ENCODE measurements at regions not wholly inside any gene's neighbourhood (a gene's known extent, or its start where the extent isn't known, plus 50 kb on each side); places are given as distances from the start of the nearest gene placed in this dataset.
A peak's percentile ranks its signal among the peaks of the same experiment; 100 is the strongest.

DNA sequence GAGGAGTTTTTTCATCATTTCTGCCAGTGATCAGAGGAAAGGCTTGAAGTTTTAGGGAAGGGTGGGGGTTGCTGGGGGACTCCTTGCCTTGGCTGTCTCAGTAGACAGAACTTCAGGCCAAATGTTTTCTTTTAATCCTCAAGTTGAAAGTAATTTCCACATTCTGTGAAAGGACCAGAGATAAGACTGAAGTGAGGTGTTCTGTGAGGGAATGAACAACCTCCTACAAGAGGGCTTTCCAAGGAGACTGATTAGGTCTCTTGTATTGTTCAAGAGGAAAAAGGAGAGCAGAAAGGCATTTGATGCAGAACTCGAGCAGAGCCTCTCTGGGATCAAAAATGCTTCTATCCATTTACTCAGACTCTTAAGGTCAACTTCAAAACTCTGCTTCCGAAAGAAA, 282.1 kb upstream of the ATP10B start:
- no peak for DNase-seq (ENCODE audit: low spot score)

DNA sequence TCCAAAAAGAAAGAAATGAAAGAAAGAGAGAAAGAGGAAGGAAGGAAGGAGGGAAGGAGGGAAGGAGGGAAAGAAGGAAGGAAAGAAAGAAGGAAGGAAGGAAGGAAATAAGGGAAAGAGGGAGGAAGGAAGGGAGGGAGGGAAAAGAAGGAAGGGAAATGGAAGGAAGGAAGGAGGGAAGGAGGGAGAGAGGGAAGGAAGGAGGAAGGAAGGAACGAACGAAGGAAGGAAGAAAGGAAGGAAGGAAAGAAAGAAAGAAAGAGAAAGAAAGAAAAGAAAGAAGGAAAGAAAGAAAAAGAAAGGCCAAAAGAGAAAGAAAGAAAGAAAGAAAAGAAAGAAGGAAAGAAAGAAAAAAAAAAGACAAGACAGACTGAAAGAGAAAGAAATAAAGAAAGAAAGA, 263.9 kb upstream of the ATP10B start:
- no peak for DNase-seq (ENCODE audit: low spot score)

DNA sequence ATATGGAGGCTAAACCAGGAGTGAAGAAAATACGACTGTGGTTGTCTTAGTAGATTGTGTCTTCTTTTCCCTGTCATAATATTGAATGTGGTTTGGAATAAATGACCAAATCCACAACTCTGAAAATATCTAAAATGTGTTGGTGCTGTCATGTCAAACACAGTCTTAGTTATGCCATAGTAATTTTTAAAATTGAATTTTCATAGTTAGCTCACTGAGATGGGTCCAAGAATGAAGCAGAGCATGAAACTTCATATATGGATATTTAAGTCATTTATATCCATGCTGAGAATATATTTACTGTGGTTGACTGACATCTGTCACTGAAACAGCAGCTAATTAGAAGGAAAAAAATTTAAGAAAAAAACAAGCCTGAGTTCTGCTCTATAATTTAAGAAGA, 260.4 kb upstream of the ATP10B start:
- no peak for DNase-seq (ENCODE audit: low spot score)

DNA sequence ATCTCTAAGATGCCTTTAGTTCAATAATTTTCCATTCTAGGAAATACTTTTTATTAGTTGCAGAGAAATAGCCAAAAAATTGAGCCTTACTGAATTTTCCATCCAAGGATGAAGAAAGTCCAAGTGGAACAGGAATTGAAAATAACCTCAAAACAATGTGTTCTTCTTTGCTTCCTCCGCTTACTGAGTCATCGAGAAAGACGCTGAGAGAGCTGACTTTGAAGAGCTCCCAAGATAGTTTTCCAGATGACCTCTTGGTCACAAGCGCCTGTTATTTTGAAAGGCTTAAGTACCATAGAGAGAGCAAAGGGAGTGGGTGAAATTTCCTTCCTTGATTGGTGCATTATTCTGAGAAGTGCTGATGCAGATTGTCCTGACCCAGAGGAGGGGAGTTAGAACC, 253.5 kb upstream of the ATP10B start:
- DNase-seq (ENCODE audit: low spot score): peak; percentile 62

DNA sequence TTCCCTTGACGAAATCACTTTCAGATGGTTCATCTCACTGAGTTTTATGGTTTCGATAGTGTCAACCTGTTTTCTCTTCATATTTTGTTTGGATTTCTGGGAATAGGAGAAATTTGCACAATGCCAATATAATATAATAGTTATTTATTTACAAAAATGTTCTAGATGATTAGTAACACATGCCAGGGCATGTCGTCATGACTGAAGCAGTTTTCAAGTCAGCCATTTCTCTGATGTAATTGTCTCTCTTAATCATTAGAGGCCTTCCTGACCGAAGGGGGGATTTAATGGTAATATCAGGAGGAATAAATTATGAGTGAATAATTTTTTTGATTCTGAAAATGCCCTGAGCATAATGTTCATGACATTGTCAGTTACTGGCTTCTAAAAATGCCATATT, 246.5 kb upstream of the ATP10B start:
- no peak for DNase-seq (ENCODE audit: low spot score)

DNA sequence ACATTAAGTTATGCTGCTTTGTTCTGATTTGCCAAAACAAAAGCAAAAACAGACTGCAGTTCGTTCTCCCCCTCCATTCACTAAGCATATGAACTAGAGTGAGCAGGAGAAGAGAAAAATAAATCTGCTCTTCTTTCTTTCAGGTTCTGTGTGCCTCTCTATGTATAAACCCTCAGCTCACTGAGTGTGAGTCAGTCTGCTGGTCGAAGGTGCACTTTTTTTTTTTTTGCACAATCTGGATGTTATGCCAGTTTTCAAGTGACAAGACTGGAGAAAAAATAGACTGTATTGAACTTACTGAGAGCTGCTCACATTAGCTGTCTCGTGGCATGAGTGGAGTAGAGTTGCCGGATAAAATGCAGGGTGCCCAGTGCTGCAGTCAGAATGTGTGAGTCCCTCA, 244.6 kb upstream of the ATP10B start:
- peak; percentile 3 for DNase-seq (ENCODE audit: low spot score)

DNA sequence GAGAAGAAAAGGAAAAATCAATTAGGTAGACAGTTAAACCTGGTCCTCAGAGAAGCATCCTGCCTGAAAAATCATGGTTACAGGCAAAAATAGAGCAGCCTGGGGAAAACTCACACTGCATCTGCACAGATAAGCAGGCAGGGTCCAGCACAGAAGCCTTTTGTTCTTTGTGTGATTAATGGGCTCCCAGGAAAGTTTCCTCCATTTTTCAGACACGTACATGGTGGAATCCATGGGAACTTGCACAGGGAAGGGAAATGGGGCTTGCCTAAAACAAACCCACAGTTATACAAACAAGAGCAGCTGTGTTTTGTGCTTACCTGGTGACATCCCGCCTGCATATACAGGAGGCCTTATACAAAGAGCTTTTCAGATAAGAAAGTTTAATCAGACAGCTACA, 243.9 kb upstream of the ATP10B start:
- no peak for DNase-seq (ENCODE audit: low spot score)

DNA sequence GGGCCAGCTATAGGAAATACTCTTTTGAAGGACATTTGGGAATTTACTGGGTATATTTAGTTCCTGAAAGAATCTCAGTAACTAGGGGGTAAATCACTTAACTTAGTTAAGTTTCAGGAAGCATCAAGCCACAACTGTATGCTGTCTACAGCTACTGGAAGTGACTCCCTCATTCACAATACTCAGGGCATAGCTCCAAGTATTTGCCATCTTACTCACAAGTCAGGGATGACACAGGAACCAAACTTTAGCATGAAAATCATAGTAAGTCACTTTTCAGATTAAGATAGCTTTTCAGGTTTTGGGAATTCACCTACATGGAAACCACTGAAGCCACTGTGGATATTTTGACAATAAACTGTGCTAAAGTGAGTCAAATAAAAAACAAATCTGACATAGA, 242.4 kb upstream of the ATP10B start:
- DNase-seq (ENCODE audit: low spot score): no peak

DNA sequence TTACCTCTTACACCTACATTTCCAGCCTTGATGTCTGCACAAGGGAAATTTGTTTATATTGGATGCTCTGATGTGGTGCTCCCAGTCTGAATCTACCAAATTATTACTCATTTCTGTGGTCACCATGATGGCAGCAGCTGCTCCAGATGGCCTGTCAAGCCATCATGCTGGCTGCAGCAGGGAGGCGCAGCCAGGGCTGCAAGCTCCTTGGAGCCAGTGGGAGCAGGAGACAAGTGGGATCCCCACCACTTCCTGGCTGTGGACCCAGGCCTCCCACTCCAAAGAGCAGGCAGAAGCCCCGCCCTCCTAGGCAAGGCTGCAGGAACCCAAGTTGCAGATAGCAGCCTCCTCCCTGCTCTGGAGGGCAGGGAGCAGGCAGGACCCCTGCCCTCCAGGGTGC, 241.1 kb upstream of the ATP10B start:
- DNase-seq (ENCODE audit: low spot score): no peak

DNA sequence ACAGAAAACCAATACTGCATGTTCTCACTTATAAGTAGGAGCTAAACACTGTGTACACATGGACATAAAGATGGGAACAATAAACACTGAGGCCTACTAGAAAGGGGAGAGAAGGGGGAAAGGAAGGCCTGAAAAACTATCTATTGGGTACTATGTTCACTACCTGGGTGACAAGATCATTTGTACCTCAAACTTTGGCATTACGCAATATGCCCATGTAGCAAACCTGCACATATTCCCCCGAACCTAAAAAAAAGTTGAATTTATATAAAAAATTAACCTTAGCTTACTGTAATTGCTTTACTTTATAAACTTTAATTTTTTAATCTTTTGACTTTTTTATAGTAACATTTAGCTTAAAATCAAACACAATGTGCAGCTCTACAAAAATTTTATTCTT, 237.6 kb upstream of the ATP10B start:
- DNase-seq (ENCODE audit: low spot score): no peak

DNA sequence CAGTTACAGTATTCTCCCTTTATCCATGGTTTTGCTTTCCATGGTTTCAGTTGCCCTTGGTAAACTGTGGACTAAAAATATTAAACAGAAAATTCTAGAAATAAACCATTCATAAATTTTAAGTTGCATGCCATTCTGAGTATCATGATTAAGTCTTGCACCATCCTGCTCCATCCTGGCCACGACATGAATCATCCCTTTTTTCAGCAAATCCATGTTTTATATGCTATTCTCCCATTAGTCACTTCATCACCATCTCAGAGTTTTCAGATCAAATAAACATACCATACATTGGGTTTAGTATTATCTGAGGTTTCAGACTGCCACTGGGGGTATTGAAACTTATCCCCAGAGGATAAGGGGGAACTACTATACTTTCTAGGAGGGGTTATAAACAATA, 234.4 kb upstream of the ATP10B start:
- no peak for DNase-seq (ENCODE audit: low spot score)

DNA sequence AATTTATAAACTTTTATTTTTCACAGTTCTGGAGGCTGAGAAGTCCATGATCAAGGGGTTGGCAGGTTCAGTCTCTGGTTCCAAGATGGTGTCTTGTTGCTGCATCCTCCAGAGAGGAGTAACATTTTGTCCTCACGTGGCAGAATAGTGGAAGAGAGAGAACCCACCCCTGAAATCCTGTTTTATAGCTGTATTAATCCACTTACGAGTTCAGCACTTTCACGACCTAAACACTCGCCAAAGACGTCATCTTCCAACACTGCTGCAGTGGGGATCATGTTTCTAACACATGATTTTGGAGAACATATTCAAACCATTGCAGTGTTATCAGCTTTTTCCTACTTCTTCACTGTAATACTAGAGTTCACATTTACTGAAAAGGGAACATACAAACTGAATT, 233.0 kb upstream of the ATP10B start:
- no peak for DNase-seq (ENCODE audit: low spot score)

DNA sequence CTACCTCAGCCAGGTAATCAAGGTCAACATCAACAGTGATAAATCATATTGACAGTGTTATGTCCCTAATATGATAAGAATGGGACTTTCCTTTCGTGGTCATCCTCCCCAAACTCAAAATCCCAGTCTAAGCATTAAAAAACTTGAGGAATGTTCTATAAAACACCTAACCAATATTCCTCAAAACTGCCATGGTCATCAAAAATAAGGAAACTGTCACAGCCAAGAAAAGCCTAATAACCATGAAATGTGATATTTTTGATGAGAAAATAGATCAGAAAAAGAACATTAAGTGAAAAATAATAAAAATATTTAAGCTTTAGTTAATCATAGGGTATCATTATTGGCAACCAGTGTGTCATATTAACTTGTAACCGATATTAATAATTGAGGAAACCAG, 232.1 kb upstream of the ATP10B start:
- DNase-seq (ENCODE audit: low spot score): no peak

DNA sequence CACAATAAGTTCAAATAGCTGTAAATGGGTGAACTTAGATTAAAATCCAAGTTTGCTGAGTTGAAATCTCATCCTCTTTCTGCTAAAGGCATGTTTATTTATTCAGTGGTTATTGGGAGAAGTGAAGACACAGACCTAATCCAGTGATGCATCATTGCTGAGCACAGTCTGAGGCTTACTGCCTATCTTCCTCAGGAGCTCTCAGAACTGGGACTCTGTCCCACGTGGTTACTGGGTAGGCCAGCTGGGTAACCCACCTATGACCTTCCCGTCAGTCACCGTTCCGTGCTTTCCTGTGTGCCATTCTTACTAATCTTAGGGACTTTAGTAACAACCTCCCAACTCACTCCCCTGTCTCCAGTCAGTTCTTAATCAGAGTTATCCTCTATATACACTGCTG, 226.8 kb upstream of the ATP10B start:
- no peak for DNase-seq (ENCODE audit: low spot score)

DNA sequence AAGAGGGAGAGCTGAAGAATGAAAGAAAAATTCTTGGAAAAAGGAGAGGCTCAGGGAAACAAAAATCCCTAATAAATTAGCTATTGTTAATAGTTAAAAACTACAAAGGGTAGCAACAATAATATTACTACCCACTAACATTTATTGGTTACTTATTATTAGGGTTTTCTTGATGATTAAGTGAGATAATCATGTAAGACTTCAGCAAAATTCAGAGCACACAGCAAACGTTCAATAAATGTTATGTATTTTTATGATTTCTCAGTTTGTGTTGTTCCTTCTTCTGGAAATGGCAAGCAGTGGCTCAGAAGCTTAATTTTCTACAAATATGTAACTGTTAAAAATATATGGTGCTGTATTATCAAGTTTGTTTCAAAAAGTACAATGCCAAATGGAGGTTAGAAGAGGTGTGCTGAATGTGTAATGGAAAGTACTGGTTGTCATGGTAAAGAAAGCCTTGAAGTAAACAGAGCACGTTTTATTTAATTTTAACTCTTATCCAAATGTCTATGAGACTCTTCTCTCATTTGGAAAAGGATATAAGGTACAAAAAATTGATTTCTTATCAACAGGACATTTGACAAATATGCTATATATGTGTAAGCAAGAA, 226.0 kb upstream of the ATP10B start:
- no peak for DNase-seq (ENCODE audit: low spot score)

DNA sequence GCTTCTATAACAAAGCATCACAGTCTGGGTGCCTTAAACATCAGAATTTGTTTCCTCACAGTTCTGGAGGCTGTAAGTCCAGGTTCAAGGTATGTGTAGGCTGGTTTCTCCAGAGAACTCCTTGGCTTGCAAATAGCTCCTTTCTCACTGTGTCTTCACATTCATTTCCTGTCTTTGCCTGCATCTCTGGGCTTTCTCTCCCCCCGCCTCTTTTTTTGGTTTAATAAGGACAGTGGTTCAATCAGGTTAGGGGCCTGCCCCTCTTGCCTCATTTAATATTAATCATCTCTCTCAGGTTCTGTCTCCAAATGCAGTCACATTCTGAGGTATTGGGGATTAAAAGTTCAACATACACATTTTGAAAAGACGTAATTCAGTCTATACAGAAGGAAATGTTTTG, 225.5 kb upstream of the ATP10B start:
- DNase-seq (ENCODE audit: low spot score): no peak

DNA sequence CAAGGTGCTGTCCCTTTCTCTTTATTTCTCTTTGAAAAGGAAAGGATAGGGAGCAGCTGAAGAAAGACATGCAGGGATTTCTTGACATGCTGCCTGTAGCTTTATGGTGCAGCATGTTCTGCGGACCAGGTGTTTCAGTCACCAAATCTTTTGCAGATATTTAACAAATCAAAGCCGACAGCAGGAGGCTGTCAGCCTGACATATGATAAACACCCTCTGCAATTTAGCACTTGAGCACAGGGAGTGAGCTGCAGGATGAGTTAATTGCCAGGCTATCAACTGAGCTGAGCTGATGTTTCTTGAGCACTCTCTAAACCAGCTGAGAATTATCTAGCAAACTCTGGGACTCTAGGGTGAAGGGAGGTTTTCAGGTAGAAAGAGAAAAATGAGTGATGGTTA, 212.8 kb upstream of the ATP10B start:
- peak; percentile 21 for DNase-seq (ENCODE audit: low spot score)

DNA sequence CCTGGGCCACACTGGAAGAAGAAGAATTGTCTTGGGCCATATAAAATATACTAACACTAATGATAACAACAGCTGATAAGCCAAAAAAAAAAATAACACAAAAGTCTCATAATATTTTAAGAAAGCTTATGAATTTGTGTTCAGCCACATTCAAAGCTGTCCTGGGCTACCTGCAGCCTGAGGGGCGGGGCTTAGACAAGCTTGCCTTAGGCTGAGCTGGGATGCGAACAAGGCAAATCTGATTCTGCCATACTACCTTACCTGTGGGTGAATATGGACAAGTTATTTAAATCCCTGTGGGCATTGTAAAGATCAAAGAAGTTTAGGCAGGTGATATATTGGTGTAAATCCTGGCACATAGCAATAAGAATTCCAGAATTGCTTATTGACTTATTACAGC, 212.3 kb upstream of the ATP10B start:
- DNase-seq (ENCODE audit: low spot score): no peak

DNA sequence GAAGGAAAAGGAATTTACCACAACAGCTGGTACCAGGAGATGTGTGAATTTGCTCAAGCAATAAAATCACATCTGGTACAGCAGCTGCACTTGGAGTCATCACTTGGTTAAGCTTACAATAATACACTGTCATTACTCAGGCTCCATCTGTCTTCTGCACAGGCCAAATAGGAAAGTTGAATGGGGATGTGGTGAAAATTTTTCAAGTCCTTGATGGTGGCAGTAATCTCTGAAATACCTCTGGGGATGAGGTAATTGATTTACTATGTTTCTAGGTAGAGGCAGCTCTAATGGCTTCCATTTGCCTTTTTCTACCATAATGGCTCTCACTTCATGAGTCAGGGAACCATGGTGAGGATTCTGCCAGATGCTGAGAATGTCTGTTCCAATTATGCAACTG, 206.8 kb upstream of the ATP10B start:
- no peak for DNase-seq (ENCODE audit: low spot score)

DNA sequence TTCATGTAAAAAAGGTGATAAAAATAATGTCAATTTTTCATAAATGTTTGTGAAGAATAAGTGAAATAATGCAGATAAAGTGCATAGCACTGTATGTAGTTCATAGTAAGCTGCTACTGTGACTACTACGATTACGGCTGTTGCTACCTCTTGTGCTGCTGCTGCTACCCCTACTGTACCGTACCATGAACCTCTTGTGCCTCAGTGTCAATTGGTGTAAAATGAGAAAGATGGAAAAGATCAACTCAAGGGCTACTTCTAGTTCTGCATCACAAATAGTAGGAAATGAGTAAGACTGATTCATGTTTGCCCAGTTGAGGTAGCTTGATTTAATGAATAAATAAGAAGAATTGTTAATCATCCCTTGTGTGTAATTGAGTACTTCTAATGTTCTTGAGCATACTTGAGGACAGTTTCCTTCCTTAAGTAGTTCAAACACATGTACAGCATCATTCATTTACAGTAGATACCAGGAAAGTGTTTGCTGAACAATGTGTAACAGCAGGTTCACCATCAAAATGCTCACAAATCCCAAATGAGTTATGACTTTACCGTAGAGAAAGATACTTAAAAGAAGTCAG, 200.0 kb upstream of the ATP10B start:
- DNase-seq (ENCODE audit: low spot score): no peak

DNA sequence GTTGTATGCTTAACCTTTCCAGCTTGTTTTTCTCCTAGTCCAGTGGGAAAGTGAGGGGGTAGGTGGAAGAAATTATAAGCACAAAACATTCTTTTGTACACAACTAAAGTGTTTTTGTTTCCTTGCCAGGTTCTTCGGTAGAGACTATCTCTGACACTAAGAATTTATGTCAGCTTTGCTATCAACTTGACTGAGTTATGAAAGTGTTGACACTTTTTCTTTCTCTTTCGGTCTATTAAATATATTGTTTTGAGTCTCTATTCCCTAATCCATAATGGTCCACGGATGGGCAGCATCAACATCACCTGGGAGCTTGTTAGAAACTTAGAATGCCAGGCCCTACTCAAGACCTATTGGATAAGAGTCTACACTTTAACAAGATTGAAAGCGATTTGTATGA, 195.0 kb upstream of the ATP10B start:
- no peak for DNase-seq (ENCODE audit: low spot score)

DNA sequence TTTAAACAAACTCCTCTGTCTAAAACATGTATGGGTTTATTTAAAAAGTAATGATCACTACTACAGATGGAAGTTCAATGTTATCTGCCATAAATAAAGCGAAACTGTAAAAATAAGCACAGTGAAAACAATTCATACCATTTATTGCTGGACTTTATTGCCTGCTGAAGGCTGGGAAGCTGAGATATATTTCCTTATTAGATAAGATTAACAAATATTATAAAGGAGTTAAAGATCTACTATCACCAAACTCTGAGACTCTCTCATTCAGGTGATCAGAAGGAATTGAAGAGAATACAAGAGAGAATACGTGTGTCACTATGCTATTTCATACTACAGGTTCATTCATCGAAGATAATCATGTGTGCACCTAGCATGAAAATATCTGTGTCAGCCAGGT, 190.9 kb upstream of the ATP10B start:
- DNase-seq (ENCODE audit: low spot score): no peak

DNA sequence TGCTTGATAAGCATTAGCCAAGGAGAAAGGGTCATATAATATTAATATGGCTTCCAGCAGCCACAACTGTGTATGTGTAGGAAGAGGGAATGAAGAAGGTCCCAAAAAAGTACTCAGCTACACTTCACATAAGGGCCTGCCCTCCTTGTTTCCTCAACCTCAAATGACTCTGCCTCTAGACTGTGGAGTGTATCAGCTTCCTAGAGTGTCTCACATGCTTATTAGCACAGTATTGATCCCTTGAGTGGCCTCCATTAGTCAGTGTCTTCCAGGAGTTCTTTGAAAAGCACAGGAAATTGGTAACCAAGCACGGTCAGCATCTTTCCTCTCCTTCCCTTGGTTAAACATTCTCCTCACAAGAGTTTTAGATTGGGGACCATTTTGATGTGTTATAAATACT, 190.4 kb upstream of the ATP10B start:
- no peak for DNase-seq (ENCODE audit: low spot score)

DNA sequence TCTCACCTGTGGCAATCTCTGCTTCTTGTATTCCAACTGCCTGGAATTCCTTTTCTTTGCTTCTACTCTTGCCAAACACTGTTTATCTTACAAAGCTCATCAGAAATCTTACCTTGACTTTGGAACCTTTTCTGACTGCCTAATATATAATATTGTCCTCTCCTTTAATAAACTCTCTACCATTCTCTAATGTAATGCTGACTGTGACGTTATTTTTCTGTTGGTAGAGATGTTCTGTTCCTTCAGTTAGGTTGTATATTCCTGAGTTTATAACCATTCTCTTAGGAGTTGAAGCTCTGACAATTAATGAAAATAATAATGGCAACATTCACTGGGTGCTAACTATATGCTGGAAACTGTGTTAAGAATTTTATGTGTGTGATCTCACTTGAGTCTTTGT, 188.8 kb upstream of the ATP10B start:
- no peak for DNase-seq (ENCODE audit: low spot score)

DNA sequence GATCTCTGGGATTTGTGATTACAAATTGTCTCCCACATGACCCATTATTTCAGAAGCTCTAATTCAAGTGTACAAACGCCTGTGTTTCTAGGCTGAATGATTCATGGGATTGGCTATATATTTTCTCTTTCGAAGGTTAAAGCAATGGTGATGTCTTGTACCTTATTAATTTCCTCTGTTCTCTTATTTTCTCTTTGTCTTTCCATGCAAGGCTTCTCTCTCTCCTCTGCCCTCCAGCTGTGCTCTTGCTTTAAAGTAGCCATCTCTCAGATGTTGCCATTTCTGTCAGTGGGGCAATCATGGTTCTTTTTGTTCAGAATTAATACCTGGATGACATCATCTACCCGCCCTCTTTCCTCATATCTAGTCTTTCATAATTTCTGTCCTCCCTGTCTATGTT, 184.3 kb upstream of the ATP10B start:
- DNase-seq (ENCODE audit: low spot score): no peak

All from Ammon's horn (tissue), 1 donor.